ENCODE measurements at regions not wholly inside any gene's neighbourhood (a gene's known extent, or its start where the extent isn't known, plus 50 kb on each side); places are given as distances from the start of the nearest gene placed in this dataset.
"Not testable (repeated sequence)": the region's sequence is repeated elsewhere in the genome, so short reads cannot be mapped to it uniquely, and the experiment has no call there.

DNA sequence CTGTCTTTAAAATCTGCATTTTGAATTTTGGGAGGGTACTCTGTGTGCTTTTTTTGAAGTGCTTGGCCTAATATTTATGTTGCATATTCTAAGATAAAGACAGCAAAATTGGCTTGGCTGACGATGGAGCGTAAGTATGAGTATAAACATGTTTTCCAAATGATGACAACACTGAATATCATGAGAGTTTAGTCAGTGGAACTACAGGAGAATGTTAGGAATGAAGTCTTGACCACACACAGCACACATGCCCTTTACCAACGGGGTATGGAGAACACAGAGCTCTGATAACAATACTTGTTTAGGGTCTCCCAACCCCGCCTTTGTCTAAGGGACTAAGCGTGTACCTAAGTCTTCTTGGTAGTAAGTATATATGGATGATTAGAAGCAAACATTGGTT, 253.9 kb upstream of the FZD8 start:
- DNase-seq (ENCODE audit: low spot score) = no peak

DNA sequence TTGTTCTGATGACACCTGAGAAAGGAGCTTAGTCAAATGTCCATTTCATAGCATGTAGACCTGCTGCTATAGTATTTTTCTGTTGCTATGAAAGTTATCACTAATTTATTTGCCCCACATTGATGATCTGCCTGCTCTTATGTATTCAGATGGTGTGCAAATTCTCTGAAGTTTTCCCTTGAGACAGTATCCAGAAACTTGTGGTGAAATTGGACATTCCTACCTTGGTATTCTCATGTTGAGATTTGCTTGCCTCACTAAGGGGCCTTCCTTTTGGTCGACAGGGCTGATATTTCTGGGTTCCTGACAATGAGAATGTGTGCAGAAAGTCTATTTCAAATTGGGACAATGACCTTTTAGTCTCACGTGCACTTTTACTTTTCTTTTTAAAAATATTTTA, 253.2 kb upstream of the FZD8 start:
- no peak for DNase-seq (ENCODE audit: low spot score)

DNA sequence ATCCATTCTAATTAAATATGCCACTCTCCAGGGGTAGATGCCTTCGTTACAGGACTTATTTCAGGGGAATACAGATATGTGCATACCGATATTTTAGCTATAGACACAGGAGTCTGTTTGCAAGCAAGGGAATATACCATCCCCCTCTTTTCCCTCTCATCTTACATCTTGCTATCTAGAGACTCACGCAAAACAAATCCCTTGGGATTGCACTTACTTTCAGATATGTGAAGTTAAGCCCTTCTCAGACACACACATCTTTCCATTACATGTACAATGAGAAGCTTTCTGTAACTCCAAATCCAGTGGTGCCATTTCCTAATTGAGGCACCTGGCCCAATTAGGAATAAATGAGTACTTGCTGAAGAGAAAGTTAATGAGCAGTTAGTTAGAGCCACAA, 250.4 kb upstream of the FZD8 start:
- DNase-seq (ENCODE audit: low spot score) = no peak

DNA sequence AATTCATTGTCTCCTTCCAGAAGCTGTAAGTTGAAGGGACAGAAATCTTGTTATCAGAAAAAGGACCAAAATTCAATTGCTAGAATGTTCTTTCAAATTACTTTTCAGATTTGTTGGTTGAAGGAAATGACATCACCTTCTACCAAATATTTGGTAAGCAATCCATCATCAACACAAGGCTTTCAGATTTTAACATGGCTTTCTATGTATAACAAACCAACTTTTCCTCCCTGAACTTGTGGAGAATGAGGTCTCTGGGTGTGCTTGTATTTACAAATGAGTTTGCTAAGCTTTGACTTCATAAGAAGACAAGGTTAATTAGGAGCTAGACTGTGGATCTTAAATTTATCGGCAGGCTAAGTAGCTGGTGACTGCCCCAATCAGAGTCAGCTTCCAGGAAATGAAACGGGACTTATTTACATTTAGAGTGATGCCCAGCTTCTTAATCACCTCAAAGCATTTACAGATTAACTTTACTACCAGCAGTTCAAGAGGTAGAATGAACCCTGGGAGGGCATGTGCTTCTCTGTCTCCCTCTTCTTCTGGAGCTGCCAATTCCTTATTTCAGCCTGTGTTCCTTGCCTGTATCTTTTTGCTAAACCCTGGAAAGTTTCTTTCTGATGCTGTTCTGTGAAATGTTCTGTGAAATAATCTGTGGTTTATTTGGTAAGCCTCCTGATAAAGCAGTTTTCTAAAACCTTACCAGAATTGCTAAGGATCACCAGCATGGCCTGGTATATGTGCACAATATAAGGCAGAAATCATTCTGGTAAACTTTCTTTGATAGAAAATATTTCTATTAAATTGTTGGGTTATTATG, 248.8 kb upstream of the FZD8 start:
- DNase-seq (ENCODE audit: low spot score) = no peak

DNA sequence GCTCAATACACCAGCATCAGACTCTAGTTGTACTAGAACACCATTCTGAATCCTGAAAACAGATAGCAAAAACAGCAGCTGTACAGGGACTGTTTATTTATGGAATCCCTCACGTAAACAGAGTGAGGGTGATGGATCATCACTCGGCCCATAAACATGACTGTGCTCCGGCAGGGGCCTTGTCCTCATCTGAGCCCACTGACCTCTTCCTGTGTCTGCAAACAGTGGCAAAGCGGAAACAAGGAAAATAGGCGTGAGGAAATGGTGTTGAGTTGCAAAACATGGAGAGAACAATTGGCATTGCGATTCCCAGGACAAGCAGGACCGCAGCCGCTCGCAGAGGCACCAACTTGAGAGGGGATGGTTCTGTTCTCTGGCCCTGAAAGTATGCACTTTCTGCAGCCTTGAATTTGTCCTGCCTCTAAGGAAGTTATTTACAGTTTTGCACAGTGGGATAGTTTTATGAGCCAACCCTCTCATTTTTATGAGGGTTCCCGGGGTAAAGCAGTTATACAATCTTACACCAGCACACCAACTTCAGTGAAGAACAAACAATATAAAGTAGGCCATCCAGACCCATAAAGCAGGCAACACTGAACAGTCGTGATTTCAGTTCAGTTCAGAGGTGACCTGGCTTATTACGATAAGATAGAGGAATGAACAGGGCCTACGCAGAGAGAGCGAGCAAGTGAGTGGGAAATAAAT, 248.0 kb upstream of the FZD8 start:
- no peak for DNase-seq (ENCODE audit: low spot score)

DNA sequence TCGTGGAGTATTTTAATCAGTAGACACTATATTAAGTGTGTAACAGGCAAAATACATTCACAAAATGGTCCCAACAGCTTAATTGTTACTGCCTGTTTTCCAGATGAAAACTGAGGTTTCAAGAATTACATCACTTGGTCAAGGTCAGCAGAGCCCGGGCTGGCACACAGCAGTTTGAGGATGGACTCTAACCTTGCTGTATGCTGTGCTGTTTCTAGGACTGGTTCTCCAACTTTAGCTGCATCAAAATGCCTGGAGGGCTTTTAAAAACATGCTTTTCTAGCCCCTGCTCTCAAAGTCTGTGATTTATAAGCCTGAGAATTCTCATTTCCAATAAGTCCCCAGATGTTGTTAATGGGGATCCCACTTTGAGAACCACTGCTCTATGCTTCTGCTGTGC, 247.1 kb upstream of the FZD8 start:
- DNase-seq (ENCODE audit: low spot score) = no peak

DNA sequence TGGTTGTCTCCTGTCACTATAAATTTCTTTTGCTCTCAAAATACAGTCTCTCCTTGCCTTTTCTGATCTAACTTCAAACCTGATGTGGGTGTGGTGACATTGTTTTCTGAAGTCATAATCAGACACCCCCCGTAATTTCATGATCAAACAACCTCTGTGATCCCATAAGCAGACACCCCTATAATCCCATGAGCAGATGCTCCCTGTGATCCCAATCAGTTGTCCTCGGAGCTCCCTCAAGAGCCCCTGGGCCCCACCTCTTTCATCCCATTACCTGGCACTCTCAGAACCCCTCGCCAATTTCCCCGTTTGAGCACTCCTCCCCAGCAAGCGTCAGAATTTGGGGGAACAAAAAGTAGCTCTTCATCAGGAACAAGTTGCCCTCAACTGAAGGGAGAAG, 246.3 kb upstream of the FZD8 start:
- no peak for DNase-seq (ENCODE audit: low spot score)

DNA sequence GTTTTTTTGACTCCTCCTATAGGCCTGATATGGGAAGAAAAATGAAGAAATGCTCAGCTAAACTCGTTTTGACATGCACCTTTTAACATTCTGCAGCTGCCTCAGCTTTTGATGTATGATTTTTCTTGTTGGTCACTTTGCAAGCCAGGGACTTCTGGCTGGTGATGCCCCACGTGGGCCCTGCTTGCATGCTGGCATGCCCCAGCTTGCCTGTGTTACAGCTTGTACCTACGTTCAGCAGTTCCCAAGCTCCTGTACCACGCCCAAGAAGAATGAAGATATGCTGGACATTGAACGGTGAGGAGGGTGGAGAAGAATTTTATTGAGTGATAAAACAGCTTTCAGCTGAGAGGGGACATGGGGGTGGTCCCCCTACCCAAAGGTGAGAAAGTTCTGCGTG, 245.6 kb upstream of the FZD8 start:
- DNase-seq (ENCODE audit: low spot score) = no peak

DNA sequence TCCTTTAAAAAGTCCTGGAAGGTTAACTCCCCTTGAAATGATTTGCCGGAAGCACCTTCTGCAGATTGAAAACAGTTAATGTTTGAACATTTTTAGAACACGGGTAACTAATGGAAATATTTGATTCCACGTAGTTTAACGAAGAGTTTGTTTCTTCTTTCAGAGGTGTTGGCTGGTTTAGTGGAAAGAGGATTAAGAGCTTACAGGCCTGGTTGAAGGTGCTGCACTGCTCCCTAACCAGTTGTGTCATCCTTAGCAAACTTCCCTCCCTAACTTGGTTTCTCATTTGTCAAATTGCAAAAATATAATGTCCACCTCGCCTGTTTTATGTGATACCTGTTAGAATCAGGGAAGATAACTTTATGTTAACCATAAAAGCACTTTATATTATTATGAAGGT, 243.0 kb upstream of the FZD8 start:
- no peak for DNase-seq (ENCODE audit: low spot score)

DNA sequence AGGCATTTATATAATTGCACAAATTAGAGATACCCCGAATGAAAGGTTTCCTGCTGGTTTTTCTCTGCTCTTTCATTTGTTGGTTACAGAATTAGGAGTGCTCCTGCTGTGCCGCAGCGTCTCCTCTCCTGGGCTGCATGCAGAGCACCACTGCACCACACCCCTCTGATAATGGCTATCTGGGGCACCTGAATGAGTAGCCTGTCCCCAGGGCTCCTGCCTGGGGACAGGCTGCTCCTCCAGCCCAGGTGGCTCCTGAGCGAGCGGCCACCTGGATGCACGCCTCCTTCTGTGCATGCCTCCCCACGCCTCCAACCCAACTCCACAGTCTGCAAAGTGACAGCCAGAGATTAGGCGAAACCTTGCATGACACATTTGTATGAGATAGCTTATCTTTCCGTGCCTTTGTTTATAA, 242.6 kb upstream of the FZD8 start:
- DNase-seq (ENCODE audit: low spot score) = no peak

DNA sequence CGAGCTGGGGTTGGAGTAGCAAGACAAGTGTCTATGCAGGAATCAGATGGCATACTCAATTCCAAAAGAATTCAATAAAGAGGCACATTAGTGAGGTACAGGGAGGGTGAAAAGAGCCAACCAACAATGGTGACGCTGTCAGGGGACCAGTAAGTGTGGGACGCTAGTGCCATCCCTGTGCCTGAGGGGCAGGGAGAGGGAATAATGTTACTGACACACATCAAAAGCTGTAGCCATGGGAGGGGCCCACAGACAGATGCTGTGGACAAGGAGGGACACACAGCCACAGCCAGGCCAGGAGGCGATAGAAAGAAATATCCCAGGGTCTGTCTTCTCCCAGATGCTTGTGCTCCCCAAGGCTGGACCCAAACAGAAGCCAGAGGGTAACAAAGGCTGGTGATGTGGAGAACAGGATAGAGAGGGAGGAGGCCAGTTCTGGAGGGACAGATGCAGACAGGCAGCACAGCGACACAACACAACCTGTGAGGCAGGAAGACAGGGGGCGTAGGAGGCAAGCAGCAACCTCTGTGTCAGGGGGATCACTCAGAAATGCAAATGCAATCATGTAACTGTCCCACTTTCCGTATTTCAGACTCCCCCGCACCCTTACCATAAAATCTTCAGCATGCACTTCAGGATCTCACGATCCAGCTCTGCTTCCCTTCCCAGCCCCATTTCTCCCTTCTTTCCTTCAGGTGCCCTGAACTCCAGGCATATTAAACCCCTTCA, 240.5 kb upstream of the FZD8 start:
- no peak for DNase-seq (ENCODE audit: low spot score)

DNA sequence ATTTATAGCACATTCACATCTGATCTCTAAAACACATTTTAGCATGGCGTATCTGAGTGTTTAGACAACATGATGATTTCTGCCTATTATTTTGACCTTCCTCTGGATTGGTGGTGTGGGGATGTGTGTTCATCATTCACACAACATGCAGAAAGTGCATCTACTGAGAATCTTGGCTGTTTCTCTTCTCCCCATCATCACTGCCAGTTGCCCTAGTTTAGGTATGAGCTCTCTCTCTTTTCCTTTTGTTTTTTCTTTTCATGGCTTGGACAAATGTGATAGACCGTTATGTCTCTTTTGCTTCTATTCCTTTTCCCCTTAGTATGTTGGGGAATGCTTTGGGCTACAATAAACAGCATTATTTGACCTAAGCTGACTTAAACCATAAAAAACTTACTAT, 239.2 kb upstream of the FZD8 start:
- DNase-seq (ENCODE audit: low spot score) = no peak

DNA sequence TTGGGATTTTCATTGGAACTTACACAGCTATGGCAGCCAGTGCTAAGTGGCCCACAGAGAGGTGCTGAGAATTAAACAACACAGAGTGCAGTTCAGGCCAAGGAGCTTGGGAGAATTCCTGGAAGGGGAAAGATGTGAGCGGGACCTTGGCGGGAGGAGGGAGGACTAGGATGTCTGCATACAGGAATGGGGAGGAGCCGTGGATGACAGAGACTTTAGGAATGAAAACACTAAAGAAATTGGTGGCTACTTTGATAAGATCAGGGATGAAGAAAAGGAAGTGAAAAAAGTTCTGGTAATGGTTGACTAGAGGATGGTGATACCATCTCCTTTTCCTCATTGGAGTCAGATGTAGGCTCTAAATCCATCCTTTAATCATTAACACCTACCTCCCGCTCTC, 234.2 kb upstream of the FZD8 start:
- DNase-seq (ENCODE audit: low spot score) = no peak

DNA sequence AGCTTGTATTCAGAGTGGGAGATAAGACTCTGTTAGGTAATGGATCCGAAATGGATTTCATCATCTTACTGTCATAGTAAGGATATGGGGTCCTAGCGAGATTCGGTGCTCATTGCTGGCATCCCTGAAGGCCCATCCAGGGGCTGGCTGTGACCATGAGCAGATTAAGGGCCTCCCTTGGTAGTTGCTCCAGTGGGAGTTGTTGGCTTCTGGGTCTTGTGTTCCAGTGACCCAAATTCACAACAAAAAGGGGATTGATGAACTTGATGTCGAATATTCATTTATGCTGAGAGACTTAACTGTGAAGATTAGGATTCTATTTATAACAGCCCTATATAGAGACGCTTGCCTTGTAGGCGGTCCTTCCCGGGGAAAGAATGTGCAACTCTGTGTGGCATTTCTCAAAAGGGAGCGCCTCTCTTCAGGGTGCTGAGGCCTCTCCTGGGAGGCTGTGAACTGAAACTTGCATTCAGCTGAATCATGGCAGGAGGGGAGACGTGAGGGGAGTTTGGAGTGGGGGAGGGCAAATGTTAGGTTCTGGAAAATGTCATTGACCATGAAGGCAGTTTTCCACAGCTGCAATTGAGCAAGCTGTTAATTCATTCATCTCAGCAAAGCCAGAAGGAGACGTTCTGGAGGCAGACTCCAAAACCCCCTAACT, 233.1 kb upstream of the FZD8 start:
- DNase-seq (ENCODE audit: low spot score) = no peak

DNA sequence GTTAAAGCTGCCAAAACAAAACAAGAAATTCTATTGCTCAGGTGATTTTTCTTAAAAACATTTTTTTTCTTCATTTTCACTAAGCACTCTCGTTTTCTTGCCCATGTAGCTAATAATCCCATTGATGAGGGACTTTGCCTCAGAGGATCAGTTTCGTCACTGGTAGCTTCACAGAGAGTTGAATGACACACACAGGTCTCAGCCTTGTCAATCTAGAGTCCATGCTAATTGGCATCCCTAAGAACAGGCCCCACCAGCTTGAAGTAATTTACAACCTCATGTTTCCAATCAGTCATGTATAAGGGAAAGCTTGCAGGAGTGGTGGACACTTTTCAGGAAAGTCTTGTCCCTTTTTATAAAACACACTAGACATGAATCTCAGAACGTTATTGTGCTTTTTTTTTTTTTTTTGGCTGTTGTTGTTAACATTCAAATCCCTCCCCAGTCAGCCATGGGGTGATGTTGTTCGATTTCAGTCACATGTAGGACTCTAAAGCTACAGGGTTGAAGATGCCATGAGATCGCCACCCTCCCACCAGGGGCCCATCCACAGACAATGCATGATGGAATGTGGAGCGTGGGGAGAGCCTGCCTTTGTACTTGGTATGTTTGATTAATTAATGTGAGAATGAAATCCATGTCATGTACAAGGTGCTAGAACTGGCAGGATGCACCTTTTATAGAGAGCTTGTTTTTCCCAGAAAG, 232.4 kb upstream of the FZD8 start:
- no peak for DNase-seq (ENCODE audit: low spot score)

DNA sequence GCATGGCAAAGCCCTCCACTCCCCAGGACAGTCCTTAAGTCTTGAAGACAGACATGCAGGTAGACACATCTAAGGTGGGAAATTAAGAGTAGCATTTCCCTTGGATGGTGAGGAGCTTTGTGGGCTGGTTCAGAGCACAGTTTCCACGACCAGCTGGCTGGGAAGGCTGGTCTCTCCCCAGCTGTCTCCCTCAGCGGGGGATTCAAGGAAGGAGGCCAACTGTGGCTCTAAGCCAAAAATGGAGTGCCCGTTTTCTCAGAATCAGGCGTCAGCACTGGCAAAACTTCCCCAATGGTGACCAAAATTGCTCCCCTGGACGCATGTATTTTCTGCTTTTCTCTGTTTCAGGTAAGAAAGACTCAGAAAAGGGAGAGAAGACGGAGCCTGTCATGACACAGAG, 230.6 kb upstream of the FZD8 start:
- DNase-seq (ENCODE audit: low spot score) = no peak

DNA sequence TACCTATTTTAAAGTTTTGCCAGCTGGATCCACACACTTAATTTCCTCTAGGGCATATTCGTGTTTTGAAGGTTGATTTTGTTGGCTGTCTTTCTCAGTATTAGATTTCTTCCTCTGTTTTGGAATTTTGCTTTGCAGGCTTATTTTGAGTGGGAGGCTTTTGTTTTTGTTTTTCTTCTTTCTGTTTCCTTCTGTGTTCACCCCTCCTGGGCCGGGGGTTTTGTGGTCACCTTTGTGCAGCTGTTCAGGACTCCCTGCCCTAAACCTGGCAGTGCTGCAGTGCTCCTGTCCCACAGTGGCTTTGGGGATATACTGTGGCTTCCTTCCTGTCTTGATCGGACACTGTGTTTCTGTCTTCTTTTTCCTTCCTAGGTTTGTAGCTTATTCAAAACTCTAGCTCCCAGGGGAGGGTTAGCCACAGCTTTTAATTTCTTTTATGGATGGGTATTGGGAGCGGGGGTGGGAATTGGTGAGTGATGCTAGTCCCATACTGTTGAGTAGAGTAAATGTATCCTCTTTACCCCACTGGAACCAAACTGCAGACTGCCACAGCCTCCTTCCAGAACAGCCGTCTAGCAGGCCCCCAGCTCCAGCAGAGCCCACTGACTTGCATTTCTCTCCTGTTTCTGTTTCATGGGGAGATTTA, 228.7 kb upstream of the FZD8 start:
- DNase-seq (ENCODE audit: low spot score) = no peak

DNA sequence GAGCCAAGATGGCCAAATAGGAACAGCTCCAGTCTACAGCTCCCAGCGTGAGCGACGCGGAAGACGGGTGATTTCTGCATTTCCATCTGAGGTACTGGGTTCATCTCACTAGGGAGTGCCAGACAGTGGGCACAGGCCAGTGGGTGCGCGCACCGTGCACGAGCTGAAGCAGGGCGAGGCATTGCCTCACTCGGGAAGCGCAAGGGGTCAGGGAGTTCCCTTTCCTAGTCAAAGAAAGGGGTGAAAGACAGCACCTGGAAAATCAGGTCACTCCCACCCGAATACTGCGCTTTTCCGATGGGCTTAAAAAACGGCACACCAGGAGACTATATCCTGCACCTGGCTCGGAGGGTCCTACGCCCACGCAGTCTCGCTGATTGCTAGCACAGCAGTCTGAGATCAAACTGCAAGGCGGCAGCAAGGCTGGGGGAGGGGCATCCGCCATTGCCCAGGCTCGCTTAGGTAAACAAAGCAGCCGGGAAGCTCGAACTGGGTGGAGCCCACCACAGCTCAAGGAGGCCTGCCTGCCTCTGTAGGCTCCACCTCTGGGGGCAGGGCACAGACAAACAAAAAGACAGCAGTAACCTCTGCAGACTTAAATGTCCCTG, 216.7 kb upstream of the FZD8 start:
- DNase-seq (ENCODE audit: low spot score) = not testable (repeated sequence)

DNA sequence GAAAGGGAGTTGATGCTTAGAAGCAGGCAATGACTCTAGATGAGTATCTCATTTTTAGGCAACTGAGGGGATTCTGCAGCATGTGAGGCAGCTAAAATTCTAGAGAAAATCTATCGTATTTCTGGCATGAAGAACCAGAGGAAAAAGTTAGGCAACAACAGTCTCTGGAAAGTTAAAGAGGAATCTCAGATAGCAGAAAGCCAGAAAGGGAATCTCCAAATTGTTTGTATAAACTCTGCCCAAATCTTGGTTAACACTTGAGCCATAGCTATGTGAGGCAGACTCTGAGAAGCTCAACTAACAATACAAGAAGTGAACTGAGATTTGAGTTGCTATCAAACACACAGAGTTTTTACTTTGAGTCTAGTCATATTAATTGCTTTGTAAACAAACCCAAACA, 215.8 kb upstream of the FZD8 start:
- DNase-seq (ENCODE audit: low spot score) = no peak

DNA sequence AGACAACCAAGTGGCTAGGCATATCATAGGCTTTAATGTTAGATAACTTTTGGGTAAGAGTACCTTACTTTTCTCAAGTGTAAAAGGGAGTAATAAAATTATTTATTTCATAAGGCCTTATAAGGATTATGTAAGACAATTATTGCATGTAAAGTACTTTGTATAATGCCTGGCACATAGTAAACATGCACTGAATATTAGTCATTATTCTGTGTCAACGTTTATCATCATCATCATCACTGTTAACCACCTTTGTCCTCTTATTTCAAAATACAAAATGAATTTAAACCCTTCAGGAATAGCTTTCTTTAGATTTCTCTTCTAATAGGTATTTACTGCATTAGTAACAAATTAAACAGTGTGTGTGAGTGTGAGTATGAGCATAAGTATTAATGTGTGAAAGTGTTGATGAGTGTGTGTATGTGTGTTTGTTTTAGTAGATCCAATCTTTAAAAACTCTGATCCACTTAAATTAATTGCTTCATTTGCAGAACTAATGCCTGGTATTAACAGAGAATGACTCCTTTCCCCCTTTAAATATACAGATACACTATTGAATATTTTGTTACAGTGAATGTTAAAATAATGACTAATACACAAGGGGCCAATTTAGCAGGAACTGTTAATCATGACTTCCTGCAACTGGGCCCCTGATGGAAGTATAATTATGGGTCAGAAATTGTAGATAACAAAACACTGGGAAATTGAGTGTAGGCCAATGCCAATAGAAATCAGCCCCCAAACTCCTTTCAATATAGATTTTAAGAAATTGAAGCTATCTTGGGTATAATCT, 213.3 kb upstream of the FZD8 start:
- no peak for DNase-seq (ENCODE audit: low spot score)
